Activated T-cell treated with anti-CD3 and anti-CD28 coated beads, Interleukin-2, amount 50 U/mL, for 4 hours (primary cell): ENCODE measurements at regions not wholly inside any gene's neighbourhood (a gene's known extent, or its start where the extent isn't known, plus 50 kb on each side); places are given as distances from the start of the nearest gene placed in this dataset.

ENCODE experiments used
- ATAC-seq, 2 donors: fragments of 200-7000 bp; cut with Tn5 transposase; one replicate each; pipeline ENCODE4 v1.10.0; 2021
- DNase-seq: peaks from one replicate; pipeline ENCODE4 v3.0.0-alpha.2; 2020
- H3K27me3 Mint-ChIP-seq: one replicate; pipeline ENCODE4 v1.8.0; 2021; ENCODE audit warnings: low read depth, mixed read lengths
- H3K36me3 Mint-ChIP-seq: one replicate; pipeline ENCODE4 v1.8.0; 2022; ENCODE audit warnings: mixed read lengths; ENCODE audit not compliant: insufficient read depth
- H3K4me1 Mint-ChIP-seq: one replicate; pipeline ENCODE4 v1.8.0; 2021; ENCODE audit warnings: low read depth, mixed read lengths
- H3K4me3 Mint-ChIP-seq: one replicate; pipeline ENCODE4 v1.8.0; 2021; ENCODE audit warnings: mild to moderate bottlenecking, moderate library complexity, mixed read lengths
- H3K9me3 Mint-ChIP-seq: one replicate; pipeline ENCODE4 v1.8.0; 2021; ENCODE audit warnings: mixed read lengths

DNA sequence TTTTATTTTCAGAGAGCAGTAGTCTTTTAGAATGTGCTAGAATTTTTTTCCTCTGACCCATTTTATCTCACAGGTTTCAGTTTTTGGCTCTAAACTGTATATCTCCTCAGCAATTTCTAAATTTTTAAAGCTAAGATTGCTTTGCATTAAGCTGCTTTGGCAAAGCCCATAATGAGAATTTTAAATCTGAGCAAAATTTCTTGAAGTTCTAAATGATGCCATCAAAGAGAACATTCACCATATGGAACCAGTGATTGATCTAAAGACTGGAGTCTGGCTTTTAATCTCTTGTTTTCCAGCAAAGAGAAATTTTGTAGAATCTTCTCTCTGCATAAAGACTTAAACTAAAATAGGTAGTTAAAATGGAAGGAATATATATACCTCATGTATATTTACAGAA is 313.6 kb downstream of the TBC1D32 start:
- Mint-ChIP-seq H3K4me1 (no peaks in the 10 kb centered on the region), H3K9me3 (peaks cover 4% of the 10 kb centered on the region), H3K27me3 (peaks cover 7% of the 10 kb centered on the region), H3K4me3 (no peak overlapping the region), H3K36me3 (no peaks in the 10 kb centered on the region)
- ATAC-seq, result no peak
- no peak for DNase-seq

GRCh38 chr6:121008553-121008952 is 325.7 kb downstream of the TBC1D32 start:
- H3K4me3 Mint-ChIP-seq, result no peak overlapping the region

DNA sequence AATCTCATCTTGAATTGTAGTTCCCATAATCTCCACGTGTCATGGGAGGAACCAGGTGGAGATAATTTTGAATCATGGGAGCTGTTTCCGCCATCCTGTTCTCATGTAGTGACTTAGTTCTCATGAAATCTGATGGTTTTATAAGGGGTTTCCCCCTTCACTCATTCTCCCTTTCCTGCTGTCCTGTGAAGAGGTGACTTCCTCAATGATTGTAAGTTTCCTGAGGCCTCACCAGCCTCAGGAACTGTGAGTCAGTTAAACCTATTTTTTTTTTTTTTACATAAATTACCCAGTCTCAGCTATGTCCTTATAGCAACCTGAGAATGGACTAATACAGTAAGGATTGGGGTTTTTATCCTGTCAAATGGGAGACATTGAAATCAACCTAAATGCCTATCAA is 328.3 kb downstream of the TBC1D32 start:
- no peak for ATAC-seq
- no peaks in the 10 kb centered on the region for H3K36me3 Mint-ChIP-seq
- DNase-seq, result no peak
- no peak overlapping the region for H3K4me3 Mint-ChIP-seq
- peaks cover 5% of the 10 kb centered on the region for H3K9me3 Mint-ChIP-seq
- no peaks in the 10 kb centered on the region for H3K27me3 Mint-ChIP-seq
- H3K4me1 Mint-ChIP-seq, result no peaks in the 10 kb centered on the region

More at GRCh38 chr6:121008553-121008952, 325.7 kb downstream of the TBC1D32 start:
- Mint-ChIP-seq H3K27me3 (no peaks in the 10 kb centered on the region), H3K9me3 (no peaks in the 10 kb centered on the region), H3K4me1 (no peaks in the 10 kb centered on the region), H3K36me3 (no peaks in the 10 kb centered on the region)
- ATAC-seq (no peak), DNase-seq (no peak)

GRCh38 chr6:121000381-121000780 is 333.9 kb downstream of the TBC1D32 start:
- peaks cover 3% of the 10 kb centered on the region for H3K27me3 Mint-ChIP-seq
- no peaks in the 10 kb centered on the region for H3K4me1 Mint-ChIP-seq
- ATAC-seq (no peak), DNase-seq (no peak)
- H3K4me3 Mint-ChIP-seq, result no peak overlapping the region
- H3K36me3 Mint-ChIP-seq, result no peaks in the 10 kb centered on the region
- peaks cover 5% of the 10 kb centered on the region for H3K9me3 Mint-ChIP-seq

DNA sequence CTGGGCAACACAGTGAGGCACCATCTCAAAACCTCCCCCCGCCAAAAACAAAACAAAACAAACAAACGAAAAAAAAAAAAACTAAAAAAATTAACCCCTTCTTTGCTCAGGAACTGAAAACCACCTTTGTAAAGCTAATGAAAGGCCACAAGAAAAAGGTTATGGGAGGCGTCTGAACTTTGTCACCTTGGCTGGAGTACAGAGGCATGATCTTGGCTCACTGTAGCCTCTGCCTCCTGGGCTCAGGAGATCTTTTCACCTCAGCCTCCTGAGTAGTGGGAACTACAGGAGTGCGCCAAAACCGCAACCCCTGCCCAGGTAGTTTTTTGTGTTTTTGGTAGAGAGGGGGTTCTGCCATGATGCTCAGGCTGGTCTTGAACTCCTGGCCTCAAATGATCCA is 337.9 kb downstream of the TBC1D32 start:
- no peak for ATAC-seq
- no peaks in the 10 kb centered on the region for H3K36me3 Mint-ChIP-seq
- no peak overlapping the region for H3K4me3 Mint-ChIP-seq
- no peaks in the 10 kb centered on the region for H3K4me1 Mint-ChIP-seq
- no peak for DNase-seq
- no peaks in the 10 kb centered on the region for H3K9me3 Mint-ChIP-seq
- peaks cover 7% of the 10 kb centered on the region for H3K27me3 Mint-ChIP-seq

DNA sequence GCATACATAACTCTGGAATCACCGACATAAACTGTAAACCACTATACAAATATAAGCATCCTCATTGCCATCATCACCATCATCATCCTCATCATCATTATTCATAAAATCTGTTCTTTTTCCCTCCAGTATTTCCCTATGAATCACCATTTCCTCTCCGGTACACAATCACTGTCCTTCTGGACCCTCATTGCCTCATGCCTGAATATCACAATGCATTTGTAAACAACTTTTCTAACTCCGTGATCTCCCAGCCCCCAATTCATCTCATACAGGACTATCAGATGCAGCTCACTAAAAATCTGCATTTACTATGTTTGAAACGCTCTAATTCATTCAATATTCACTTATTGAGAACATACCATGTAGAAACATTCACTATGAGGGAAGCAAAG is 339.7 kb downstream of the TBC1D32 start:
- peaks cover 7% of the 10 kb centered on the region for H3K27me3 Mint-ChIP-seq
- DNase-seq (no peak), ATAC-seq (no peak)
- no peaks in the 10 kb centered on the region for H3K9me3 Mint-ChIP-seq
- H3K4me3 Mint-ChIP-seq, result no peak overlapping the region
- H3K36me3 Mint-ChIP-seq, result no peaks in the 10 kb centered on the region
- no peaks in the 10 kb centered on the region for H3K4me1 Mint-ChIP-seq

GRCh38 chr6:120993929-120994572 is 340.2 kb downstream of the TBC1D32 start:
- DNase-seq, result no peak
- no peaks in the 10 kb centered on the region for H3K36me3 Mint-ChIP-seq
- no peak for ATAC-seq
- no peaks in the 10 kb centered on the region for H3K9me3 Mint-ChIP-seq
- H3K27me3 Mint-ChIP-seq, result peaks cover 7% of the 10 kb centered on the region
- no peaks in the 10 kb centered on the region for H3K4me1 Mint-ChIP-seq
- no peak overlapping the region for H3K4me3 Mint-ChIP-seq

GRCh38 chr6:120992257-120992656 is 342.0 kb downstream of the TBC1D32 start:
- Mint-ChIP-seq H3K4me3 (no peak overlapping the region), H3K4me1 (no peaks in the 10 kb centered on the region)
- ATAC-seq, result no peak

DNA sequence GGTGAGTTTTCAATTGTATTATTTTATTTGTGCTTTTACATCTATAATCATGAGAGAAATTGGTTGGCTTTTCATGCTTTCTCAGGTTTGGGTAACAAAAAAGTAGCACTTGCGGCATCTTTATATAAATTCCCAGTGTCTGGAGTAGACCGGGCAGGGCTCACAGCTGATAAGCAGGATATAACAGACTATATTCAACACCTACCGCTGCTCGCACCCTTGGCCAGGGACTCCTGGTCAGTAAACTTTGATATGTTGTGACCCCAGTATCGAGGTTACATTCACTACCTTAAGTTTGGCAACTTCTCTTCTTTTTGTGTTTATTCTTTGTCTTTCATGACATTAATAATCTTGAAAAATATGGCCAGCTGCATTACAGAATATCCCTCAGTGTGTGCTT is 343.4 kb downstream of the TBC1D32 start:
- Mint-ChIP-seq H3K36me3 (no peaks in the 10 kb centered on the region), H3K4me1 (no peaks in the 10 kb centered on the region)
- ATAC-seq, result no peak

More at GRCh38 chr6:120992257-120992656, 342.0 kb downstream of the TBC1D32 start:
- H3K27me3 Mint-ChIP-seq, result peaks cover 3% of the 10 kb centered on the region
- H3K36me3 Mint-ChIP-seq, result no peaks in the 10 kb centered on the region
- DNase-seq, result no peak
- H3K9me3 Mint-ChIP-seq, result no peaks in the 10 kb centered on the region

GRCh38 chr6:120981835-120982234 is 352.4 kb downstream of the TBC1D32 start:
- H3K4me3 Mint-ChIP-seq, result no peak overlapping the region
- H3K4me1 Mint-ChIP-seq, result no peaks in the 10 kb centered on the region
- ATAC-seq (no peak), DNase-seq (no peak)
- H3K9me3 Mint-ChIP-seq, result no peaks in the 10 kb centered on the region
- no peaks in the 10 kb centered on the region for H3K27me3 Mint-ChIP-seq
- no peaks in the 10 kb centered on the region for H3K36me3 Mint-ChIP-seq

More for the DNA sequence above, 343.4 kb downstream of the TBC1D32 start:
- no peak for DNase-seq
- H3K9me3 Mint-ChIP-seq, result no peaks in the 10 kb centered on the region
- no peak overlapping the region for H3K4me3 Mint-ChIP-seq
- peaks cover 3% of the 10 kb centered on the region for H3K27me3 Mint-ChIP-seq

- H3K9me3 Mint-ChIP-seq, result peaks cover 7% of the 10 kb centered on the region
- no peaks in the 10 kb centered on the region for H3K27me3 Mint-ChIP-seq
- H3K4me1 Mint-ChIP-seq, result no peaks in the 10 kb centered on the region
- DNase-seq (no peak), ATAC-seq (no peak)
- H3K36me3 Mint-ChIP-seq, result no peaks in the 10 kb centered on the region
- H3K4me3 Mint-ChIP-seq, result no peak overlapping the region
Observed at GRCh38 chr6:120966321-120966720, 368.0 kb downstream of the TBC1D32 start.

GRCh38 chr6:120965814-120966213 is 368.5 kb downstream of the TBC1D32 start:
- Mint-ChIP-seq H3K4me1 (no peaks in the 10 kb centered on the region), H3K27me3 (no peaks in the 10 kb centered on the region), H3K4me3 (no peak overlapping the region), H3K9me3 (peaks cover 7% of the 10 kb centered on the region), H3K36me3 (no peaks in the 10 kb centered on the region)
- DNase-seq, result no peak
- no peak for ATAC-seq

- H3K9me3 Mint-ChIP-seq, result no peaks in the 10 kb centered on the region
- H3K4me1 Mint-ChIP-seq, result no peaks in the 10 kb centered on the region
- no peak for DNase-seq
- no peak for ATAC-seq
- H3K36me3 Mint-ChIP-seq, result no peaks in the 10 kb centered on the region
- no peaks in the 10 kb centered on the region for H3K27me3 Mint-ChIP-seq
- no peak overlapping the region for H3K4me3 Mint-ChIP-seq
Observed at GRCh38 chr6:120960761-120961160, 373.5 kb downstream of the TBC1D32 start.

DNA sequence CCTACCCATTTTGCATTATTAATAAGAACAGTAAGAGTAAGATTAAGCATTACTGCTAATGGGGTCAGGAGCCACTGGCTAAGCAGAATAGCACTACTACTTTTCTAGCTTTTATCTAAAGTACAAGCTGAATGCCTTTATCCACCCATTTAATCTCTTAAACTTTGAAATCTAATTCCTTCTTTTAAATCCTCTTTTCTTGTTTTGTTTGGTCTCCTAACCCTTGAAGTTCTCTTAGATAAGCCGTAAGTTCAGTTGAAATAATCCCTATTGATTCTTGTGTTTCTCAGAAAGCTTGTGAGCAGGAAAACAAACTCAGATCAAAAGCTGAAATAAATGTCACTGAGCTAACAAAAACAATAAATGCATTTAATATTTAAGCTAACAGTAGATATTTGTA is 380.2 kb downstream of the TBC1D32 start:
- H3K4me1 Mint-ChIP-seq, result no peaks in the 10 kb centered on the region
- no peaks in the 10 kb centered on the region for H3K9me3 Mint-ChIP-seq
- no peak overlapping the region for H3K4me3 Mint-ChIP-seq
- no peaks in the 10 kb centered on the region for H3K27me3 Mint-ChIP-seq
- ATAC-seq (no peak), DNase-seq (no peak)
- H3K36me3 Mint-ChIP-seq, result no peaks in the 10 kb centered on the region

DNA sequence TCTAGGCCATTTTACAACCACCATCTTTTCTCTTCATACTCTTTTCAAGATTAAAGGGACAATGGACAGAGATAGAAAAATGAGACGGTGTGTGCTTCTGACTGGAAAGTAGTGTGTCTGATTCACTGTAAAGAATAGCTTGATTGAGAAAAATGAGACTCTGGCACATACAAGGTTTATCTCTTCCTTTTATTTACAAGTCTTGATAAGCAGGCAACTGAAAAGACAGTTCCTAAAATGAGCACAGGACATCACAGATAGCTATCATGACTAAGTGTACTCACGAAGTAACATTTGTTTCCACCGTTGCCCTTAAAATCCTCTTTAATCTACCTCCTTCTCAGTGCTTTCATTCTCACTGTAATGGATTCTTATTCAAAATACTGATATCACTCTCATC is 383.0 kb downstream of the TBC1D32 start:
- DNase-seq (no peak), ATAC-seq (no peak)
- H3K27me3 Mint-ChIP-seq, result no peaks in the 10 kb centered on the region
- H3K9me3 Mint-ChIP-seq, result no peaks in the 10 kb centered on the region
- H3K36me3 Mint-ChIP-seq, result no peaks in the 10 kb centered on the region
- H3K4me3 Mint-ChIP-seq, result no peak overlapping the region
- no peaks in the 10 kb centered on the region for H3K4me1 Mint-ChIP-seq

DNA sequence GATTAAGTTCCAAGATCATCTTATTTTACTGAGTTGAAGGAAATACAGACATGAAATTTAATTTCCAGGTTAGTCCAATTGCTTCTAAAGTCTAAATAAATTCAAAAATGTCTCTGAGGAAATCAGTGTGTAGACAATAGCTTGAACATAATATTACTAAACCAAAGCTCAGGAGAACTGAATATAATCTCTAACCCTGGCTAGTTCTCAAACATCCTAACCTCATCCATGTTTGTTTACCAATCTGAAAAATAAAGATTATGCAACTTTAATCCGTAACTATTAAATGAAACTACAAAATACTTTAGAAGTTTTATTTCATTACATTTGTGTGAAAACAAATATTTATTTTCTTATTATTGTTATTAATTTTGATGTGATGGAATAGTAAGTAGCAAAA is 387.2 kb downstream of the TBC1D32 start:
- H3K36me3 Mint-ChIP-seq, result no peaks in the 10 kb centered on the region
- ATAC-seq, result no peak
- no peaks in the 10 kb centered on the region for H3K4me1 Mint-ChIP-seq
- no peak for DNase-seq
- no peaks in the 10 kb centered on the region for H3K9me3 Mint-ChIP-seq
- no peak overlapping the region for H3K4me3 Mint-ChIP-seq
- H3K27me3 Mint-ChIP-seq, result no peaks in the 10 kb centered on the region
